HEK293 (cell line): ENCODE measurements at regions not wholly inside any gene's neighbourhood (a gene's known extent, or its start where the extent isn't known, plus 50 kb on each side); places are given as distances from the start of the nearest gene placed in this dataset.

ENCODE experiments used
- CTCF ChIP-seq: fragments of 450-650 bp; formaldehyde crosslinking; IDR thresholded peaks from 2 replicates; pipeline ENCODE4 v1.5.1; 2016; ENCODE audit warnings: missing biosample characterization, missing genetic modification characterization
- SP2 ChIP-seq: fragments of 450-650 bp; formaldehyde crosslinking; IDR thresholded peaks from 2 replicates; pipeline ENCODE4 v1.5.1; 2016; ENCODE audit warnings: missing biosample characterization, missing genetic modification characterization
- TSHZ1 ChIP-seq: fragments of 450-650 bp; formaldehyde crosslinking; IDR thresholded peaks from 2 replicates; pipeline ENCODE4 v1.5.1; 2016; ENCODE audit warnings: missing biosample characterization, missing genetic modification characterization, borderline replicate concordance
- ZBTB49 ChIP-seq: fragments of 450-650 bp; formaldehyde crosslinking; IDR thresholded peaks from 2 replicates; pipeline ENCODE4 v1.5.1; 2016; ENCODE audit warnings: missing biosample characterization, missing genetic modification characterization, low read depth
- ZNF518A ChIP-seq: fragments of 450-650 bp; formaldehyde crosslinking; conservative IDR thresholded peaks from 2 replicates; pipeline ENCODE4 v1.5.1; 2016; ENCODE audit warnings: low read depth, missing biosample characterization, missing genetic modification characterization

- TF ChIP-seq CTCF = no peak
- TF ChIP-seq SP2 (tag by site-specific recombination) = no peak
- no peak for TF ChIP-seq TSHZ1 (tag by site-specific recombination)
- no peak for TF ChIP-seq ZBTB49 (tag by site-specific recombination)
- TF ChIP-seq ZNF518A = no peak
Observed at GRCh38 chr20:11072982-11073381, 399.2 kb upstream of the JAG1 start.
